CD4-positive, alpha-beta T cell (primary cell): ENCODE measurements at regions not wholly inside any gene's neighbourhood (a gene's known extent, or its start where the extent isn't known, plus 50 kb on each side); places are given as distances from the start of the nearest gene placed in this dataset.

Experiments
- ATAC-seq: fragments of 200-7000 bp; cut with Tn5 transposase; one replicate; pipeline ENCODE4 v1.10.0; 2022; ENCODE audit warnings: mild to moderate bottlenecking; ENCODE audit not compliant: poor library complexity
- CTCF ChIA-PET: fragments of 350-600 bp; sonication (Branson Sonifier 250); formaldehyde crosslinking; loops from one replicate; lab custom pipeline; 2021; ENCODE audit warnings: antibody characterized with exemption, inconsistent platforms; lab: Charles Lee
- POLR2A ChIA-PET: fragments of 350-600 bp; sonication (Branson Sonifier 250); formaldehyde crosslinking; loops from one replicate; lab custom pipeline; 2021; ENCODE audit warnings: antibody characterized with exemption, inconsistent platforms; lab: Charles Lee
- DNase-seq, 14 experiments: peaks; one replicate each; pipeline ENCODE4 v3.0.0-alpha.2; 2013 to 2020; ENCODE audit warnings: mixed read lengths in 2 of 14
- H3K27ac ChIP-seq, 2 donors: one replicate each; pipeline versions ENCODE4 v1.5.1 to v1.7.0; 2013; ENCODE audit warnings: low read length in 2 of 2, low read depth in 1 of 2, mild to moderate bottlenecking in 1 of 2
- H3K27me3 ChIP-seq, 2 experiments: 1 replicate in 1 of 2; 2 replicates in 1 of 2; pipeline versions ENCODE4 v1.6.1 to v1.7.0; 2013; ENCODE audit warnings: low read length in 2 of 2, control low read depth in 1 of 2, mild to moderate bottlenecking in 1 of 2, moderate library complexity in 1 of 2; ENCODE audit not compliant: insufficient read depth in 2 of 2, control insufficient read depth in 1 of 2
- H3K36me3 ChIP-seq: one replicate; pipeline ENCODE4 v1.6.1; 2013; ENCODE audit warnings: low read length, control low read depth; ENCODE audit not compliant: insufficient read depth
- H3K4me1 ChIP-seq: one replicate; pipeline ENCODE4 v1.6.1; 2013; ENCODE audit warnings: low read length, control low read depth; ENCODE audit not compliant: insufficient read depth
- H3K4me3 ChIP-seq: one replicate; pipeline ENCODE4 v1.5.1; 2013; ENCODE audit warnings: mild to moderate bottlenecking, low read length, moderate library complexity
- H3K9me3 ChIP-seq, 2 experiments: 1 replicate in 1 of 2; 2 replicates in 1 of 2; pipeline versions ENCODE4 v1.6.1 to v1.7.0; 2013; ENCODE audit warnings: low read length in 2 of 2, mild to moderate bottlenecking in 2 of 2, control low read depth in 1 of 2, moderate library complexity in 1 of 2; ENCODE audit not compliant: control insufficient read depth in 1 of 2, insufficient read depth in 1 of 2
- H3K27ac Mint-ChIP-seq: one replicate; pipeline ENCODE4 v1.8.0; 2020; ENCODE audit warnings: mixed read lengths
- H3K27me3 Mint-ChIP-seq: one replicate; pipeline ENCODE4 v1.8.0; 2021; ENCODE audit warnings: mixed read lengths
- H3K36me3 Mint-ChIP-seq: one replicate; pipeline ENCODE4 v1.8.0; 2021; ENCODE audit warnings: low read depth, mixed read lengths
- H3K4me1 Mint-ChIP-seq: one replicate; pipeline ENCODE4 v1.8.0; 2021; ENCODE audit warnings: low read depth, mixed read lengths
- H3K4me3 Mint-ChIP-seq: one replicate; pipeline ENCODE4 v1.8.0; 2020; ENCODE audit warnings: mild to moderate bottlenecking, mixed read lengths
- H3K9me3 Mint-ChIP-seq: one replicate; pipeline ENCODE4 v1.8.0; 2020; ENCODE audit warnings: mixed read lengths
- CTCF ChIP-seq: fragments of 200-600 bp; IDR thresholded peaks from one replicate; pipeline ENCODE4 v1.8.0; 2022; ENCODE audit warnings: antibody characterized with exemption, mild to moderate bottlenecking
- intact Hi-C, 2 experiments: fragments of 100-400 bp; cut with DNase I in 1 of 2; cut with micrococcal nuclease in 1 of 2; formaldehyde crosslinking; loops; one replicate each; pipeline versions ENCODE4 v1.15.1 to v1.9.0; 2023 to 2025; cut with DNase I, micrococcal nuclease

GRCh38 chr22:47645450-47645914 is 883.0 kb downstream of the TBC1D22A start:
- ATAC-seq (no peak), DNase-seq (no peak)
- H3K27ac ChIP-seq = no peak overlapping the region
- intact Hi-C loops = no loop called here
- no peaks in the 10 kb centered on the region for H3K4me1 ChIP-seq
- no peak for TF ChIP-seq CTCF
- H3K4me3 ChIP-seq = no peak overlapping the region
- no peaks in the 10 kb centered on the region for H3K27me3 Mint-ChIP-seq
- no peaks in the 10 kb centered on the region for H3K36me3 Mint-ChIP-seq
- H3K27ac Mint-ChIP-seq = no peak overlapping the region
- no peaks in the 10 kb centered on the region for H3K9me3 Mint-ChIP-seq
- H3K4me1 Mint-ChIP-seq = no peaks in the 10 kb centered on the region
- no peaks in the 10 kb centered on the region for H3K27me3 ChIP-seq
- no peak overlapping the region for H3K4me3 Mint-ChIP-seq
- CTCF ChIA-PET = no interaction called here
- no peaks in the 10 kb centered on the region for H3K36me3 ChIP-seq
- POLR2A ChIA-PET = no interaction called here
- peaks cover 0 to 4% of the 10 kb centered on the region in 2 experiments for H3K9me3 ChIP-seq

GRCh38 chr22:47634347-47634746 is 871.9 kb downstream of the TBC1D22A start:
- ATAC-seq (no peak), DNase-seq (no peak)
- H3K36me3 Mint-ChIP-seq = peaks cover 4% of the 10 kb centered on the region
- H3K4me3 ChIP-seq = no peak overlapping the region
- no peaks in the 10 kb centered on the region for H3K4me1 Mint-ChIP-seq
- no peak overlapping the region for H3K27ac Mint-ChIP-seq
- no peak overlapping the region for H3K4me3 Mint-ChIP-seq
- CTCF ChIA-PET = no interaction called here
- peaks cover 14% of the 10 kb centered on the region for H3K9me3 Mint-ChIP-seq
- intact Hi-C loops = no loop called here
- POLR2A ChIA-PET = no interaction called here
- TF ChIP-seq CTCF = no peak
- peaks cover 10 to 36% of the 10 kb centered on the region in 2 experiments for H3K9me3 ChIP-seq
- H3K27me3 Mint-ChIP-seq = peaks cover 25% of the 10 kb centered on the region
- H3K4me1 ChIP-seq = no peaks in the 10 kb centered on the region
- H3K27ac ChIP-seq = no peak overlapping the region
- no peaks in the 10 kb centered on the region for H3K36me3 ChIP-seq
- peaks cover 3 to 5% of the 10 kb centered on the region in 2 experiments for H3K27me3 ChIP-seq

- intact Hi-C loops = no loop called here
- Histone ChIP-seq H3K27ac (no peak overlapping the region), H3K4me3 (no peak overlapping the region), H3K4me1 (no peaks in the 10 kb centered on the region), H3K9me3 (peaks cover 10 to 44% of the 10 kb centered on the region in 2 experiments), H3K36me3 (no peaks in the 10 kb centered on the region), H3K27me3 (peaks cover 3 to 5% of the 10 kb centered on the region in 2 experiments)
- TF ChIP-seq CTCF = no peak
- peaks cover 25% of the 10 kb centered on the region for H3K27me3 Mint-ChIP-seq
- peaks cover 11% of the 10 kb centered on the region for H3K9me3 Mint-ChIP-seq
- H3K4me3 Mint-ChIP-seq = no peak overlapping the region
- H3K27ac Mint-ChIP-seq = no peak overlapping the region
- H3K36me3 Mint-ChIP-seq = peaks cover 4% of the 10 kb centered on the region
- DNase-seq (no peak), ATAC-seq (no peak)
- H3K4me1 Mint-ChIP-seq = no peaks in the 10 kb centered on the region
- ChIA-PET POLR2A (no interaction called here), CTCF (no interaction called here)
Measured at GRCh38 chr22:47633111-47633510, 870.7 kb downstream of the TBC1D22A start.
